GM12874 (cell line): ENCODE measurements at regions not wholly inside any gene's neighbourhood (a gene's known extent, or its start where the extent isn't known, plus 50 kb on each side); places are given as distances from the start of the nearest gene placed in this dataset.

ENCODE experiments used
- CTCF ChIP-seq: IDR thresholded peaks from 2 replicates; pipeline ENCODE4 v1.5.1; 2011; ENCODE audit warnings: low read depth, mild to moderate bottlenecking, control low read depth, low read length, moderate library complexity; ENCODE audit not compliant: insufficient read depth

- TF ChIP-seq CTCF, result no peak
Observed at GRCh38 chrX:130974323-130974722, 71.3 kb upstream of the ENOX2 start.

- TF ChIP-seq CTCF, result peak; percentile 23; the same call in 1 of the 2 replicates
Observed at GRCh38 chrX:130975947-130976346, 72.9 kb upstream of the ENOX2 start.

GRCh38 chrX:130981836-130982235 is 76.3 kb upstream of the ARHGAP36 start:
- TF ChIP-seq CTCF, result no peak

- no peak for TF ChIP-seq CTCF
Observed at GRCh38 chrX:130984782-130985181, 73.4 kb upstream of the ARHGAP36 start.

- TF ChIP-seq CTCF, result no peak
Observed at GRCh38 chrX:130987241-130987640, 70.9 kb upstream of the ARHGAP36 start.

- no peak for TF ChIP-seq CTCF
Observed at GRCh38 chrX:130990723-130991122, 67.4 kb upstream of the ARHGAP36 start.

GRCh38 chrX:130994671-130995070 is 63.5 kb upstream of the ARHGAP36 start:
- no peak; the same call in 1 of the 2 replicates for TF ChIP-seq CTCF

GRCh38 chrX:130995439-130995838 is 62.7 kb upstream of the ARHGAP36 start:
- no peak for TF ChIP-seq CTCF
